ENCODE measurements at regions not wholly inside any gene's neighbourhood (a gene's known extent, or its start where the extent isn't known, plus 50 kb on each side); places are given as distances from the start of the nearest gene placed in this dataset.

- ATAC-seq (no peak), DNase-seq (no peak)
- TF ChIP-seq, protein P1, sequence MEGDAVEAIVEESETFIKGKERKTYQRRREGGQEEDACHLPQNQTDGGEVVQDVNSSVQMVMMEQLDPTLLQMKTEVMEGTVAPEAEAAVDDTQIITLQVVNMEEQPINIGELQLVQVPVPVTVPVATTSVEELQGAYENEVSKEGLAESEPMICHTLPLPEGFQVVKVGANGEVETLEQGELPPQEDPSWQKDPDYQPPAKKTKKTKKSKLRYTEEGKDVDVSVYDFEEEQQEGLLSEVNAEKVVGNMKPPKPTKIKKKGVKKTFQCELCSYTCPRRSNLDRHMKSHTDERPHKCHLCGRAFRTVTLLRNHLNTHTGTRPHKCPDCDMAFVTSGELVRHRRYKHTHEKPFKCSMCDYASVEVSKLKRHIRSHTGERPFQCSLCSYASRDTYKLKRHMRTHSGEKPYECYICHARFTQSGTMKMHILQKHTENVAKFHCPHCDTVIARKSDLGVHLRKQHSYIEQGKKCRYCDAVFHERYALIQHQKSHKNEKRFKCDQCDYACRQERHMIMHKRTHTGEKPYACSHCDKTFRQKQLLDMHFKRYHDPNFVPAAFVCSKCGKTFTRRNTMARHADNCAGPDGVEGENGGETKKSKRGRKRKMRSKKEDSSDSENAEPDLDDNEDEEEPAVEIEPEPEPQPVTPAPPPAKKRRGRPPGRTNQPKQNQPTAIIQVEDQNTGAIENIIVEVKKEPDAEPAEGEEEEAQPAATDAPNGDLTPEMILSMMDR (IDR thresholded peaks at IDR 0.05 in 4 of 5, conservative IDR thresholded peaks at IDR 0.05 in 1 of 5): no peak
- TF ChIP-seq POLR2A (IDR thresholded peaks at IDR 0.05): no peak
- no peak overlapping the region for H3K27ac ChIP-seq
- in situ Hi-C loops (cut with MboI; ENCODE audit: low sequenced_read_pairs in 4 of 4) (no loop called here), intact Hi-C loops (cut with DNase I; ENCODE audit: low total_unique reads) (loop anchor here (1.0 kb wide), 1 partner anchor 8 kb away; no protein-coding TSS in a partner anchor)
- H3K9me3 ChIP-seq: no peaks in the 10 kb centered on the region
- no peak overlapping the region for H3K4me3 ChIP-seq
- H3K36me3 ChIP-seq: no peaks in the 10 kb centered on the region
- H3K4me1 ChIP-seq: no peaks in the 10 kb centered on the region
- no peaks in the 10 kb centered on the region for H3K27me3 ChIP-seq
These were observed 1590.6 kb upstream of the DDX18 start for GRCh38 chr2:116223912-116224311.

DNA sequence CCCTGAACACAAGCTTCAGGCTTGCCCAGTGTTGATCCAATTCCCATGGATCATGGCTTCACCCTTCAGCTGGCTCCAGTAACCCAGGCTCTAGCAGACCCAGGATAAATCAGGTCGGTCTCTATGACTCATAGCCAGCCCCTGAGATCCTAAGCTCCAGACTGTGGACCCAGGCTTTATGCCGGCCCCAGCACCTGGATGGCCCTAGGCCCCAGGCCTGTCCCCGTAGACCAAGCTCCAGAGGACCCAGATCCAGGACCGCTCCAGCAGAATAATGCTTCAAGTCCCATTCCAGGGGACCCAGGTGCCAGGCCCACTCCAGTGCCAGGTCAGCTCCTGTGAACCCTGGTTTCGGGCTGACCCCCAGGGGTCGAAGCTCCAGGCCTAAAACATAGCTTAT lies 1589.9 kb upstream of the DDX18 start:
- no peak overlapping the region for H3K4me3 ChIP-seq
- ATAC-seq (no peak), DNase-seq (no peak)
- intact Hi-C loops (cut with DNase I; ENCODE audit: low total_unique reads) (loop anchor here (1.0 kb wide), 1 partner anchor 8 kb away; no protein-coding TSS in a partner anchor), in situ Hi-C loops (cut with MboI; ENCODE audit: low sequenced_read_pairs in 4 of 4) (no loop called here)
- TF ChIP-seq, protein P1 (IDR thresholded peaks at IDR 0.05 in 4 of 5, conservative IDR thresholded peaks at IDR 0.05 in 1 of 5): no peak
- TF ChIP-seq POLR2A (IDR thresholded peaks at IDR 0.05): no peak
- H3K36me3 ChIP-seq: no peaks in the 10 kb centered on the region
- H3K9me3 ChIP-seq: no peaks in the 10 kb centered on the region
- H3K27me3 ChIP-seq: no peaks in the 10 kb centered on the region
- H3K4me1 ChIP-seq: no peaks in the 10 kb centered on the region
- H3K27ac ChIP-seq: no peak overlapping the region

DNA sequence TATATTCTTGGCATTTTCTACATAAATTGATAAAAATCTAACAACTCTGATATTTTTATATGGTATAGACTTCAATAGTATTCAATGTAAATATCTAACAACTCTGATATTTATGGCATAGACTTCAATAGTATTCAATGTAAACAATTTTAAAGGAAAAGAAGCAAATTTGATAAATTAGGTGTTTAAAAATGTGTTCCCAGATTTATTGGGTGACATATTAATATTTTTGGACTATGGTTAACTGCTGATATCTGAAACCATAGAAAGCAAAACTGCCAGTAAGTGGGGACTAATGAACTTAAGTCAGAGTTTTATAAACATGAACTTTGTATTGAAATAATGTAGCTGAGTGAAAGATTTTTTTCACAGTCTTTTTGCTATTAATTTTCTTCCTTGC lies 1576.0 kb upstream of the DDX18 start:
- TF ChIP-seq POLR2A (IDR thresholded peaks at IDR 0.05): no peak
- TF ChIP-seq, protein P1 (IDR thresholded peaks at IDR 0.05 in 4 of 5, conservative IDR thresholded peaks at IDR 0.05 in 1 of 5): no peak
- intact Hi-C loops (cut with DNase I; ENCODE audit: low total_unique reads): no loop called here
- no peak for DNase-seq
- ATAC-seq: no peak
- in situ Hi-C loops (cut with MboI; ENCODE audit: low sequenced_read_pairs in 4 of 4): no loop called here
- Histone ChIP-seq H3K27ac (no peak overlapping the region), H3K4me3 (no peak overlapping the region), H3K9me3 (no peaks in the 10 kb centered on the region), H3K36me3 (no peaks in the 10 kb centered on the region), H3K27me3 (no peaks in the 10 kb centered on the region), H3K4me1 (no peaks in the 10 kb centered on the region)

DNA sequence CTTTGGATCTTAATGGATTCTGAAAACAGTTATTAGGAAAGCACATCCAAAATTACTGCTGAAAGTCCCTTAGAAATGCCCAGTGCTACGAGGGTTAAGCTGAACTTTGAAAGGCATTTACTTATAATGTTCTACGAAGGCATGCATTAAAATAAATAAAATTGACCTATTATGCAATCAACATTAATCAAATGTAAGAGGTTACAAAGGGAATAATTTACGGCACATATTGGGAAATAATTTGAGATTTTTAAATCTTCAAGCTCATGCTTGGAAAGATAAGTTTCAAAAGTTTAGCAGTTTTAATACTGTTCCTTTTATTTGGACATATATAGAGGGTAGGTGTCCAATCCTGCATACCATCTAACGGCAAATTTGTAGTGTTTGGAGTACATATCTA lies 1564.1 kb upstream of the DDX18 start:
- Histone ChIP-seq H3K27ac (no peak overlapping the region), H3K4me1 (no peaks in the 10 kb centered on the region), H3K27me3 (no peaks in the 10 kb centered on the region), H3K9me3 (no peaks in the 10 kb centered on the region), H3K36me3 (no peaks in the 10 kb centered on the region), H3K4me3 (no peak overlapping the region)
- in situ Hi-C loops (cut with MboI; ENCODE audit: low sequenced_read_pairs in 4 of 4) (no loop called here), intact Hi-C loops (cut with DNase I; ENCODE audit: low total_unique reads) (no loop called here)
- TF ChIP-seq, protein P1 (IDR thresholded peaks at IDR 0.05 in 4 of 5, conservative IDR thresholded peaks at IDR 0.05 in 1 of 5): no peak
- TF ChIP-seq POLR2A (IDR thresholded peaks at IDR 0.05): no peak
- ATAC-seq (no peak), DNase-seq (no peak)

DNA sequence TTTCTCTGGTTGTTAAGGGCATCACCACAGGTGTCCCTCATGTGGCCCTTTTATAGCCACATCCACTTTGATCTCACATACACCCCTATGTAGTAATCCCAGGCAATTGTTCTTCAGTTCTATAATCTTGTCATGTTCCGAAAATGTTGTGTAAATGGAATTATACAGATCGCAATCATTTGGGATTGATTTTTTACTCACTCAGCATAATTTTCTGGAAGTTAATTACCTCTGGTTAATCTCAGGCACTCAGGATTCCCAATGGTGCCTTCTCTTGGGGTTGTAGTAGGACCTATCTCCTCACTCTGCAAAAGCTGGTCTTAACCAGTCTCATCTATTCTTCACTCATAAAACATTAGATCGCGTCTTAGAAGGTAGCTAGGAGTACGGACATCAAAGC lies 1549.6 kb upstream of the DDX18 start:
- H3K4me3 ChIP-seq: no peak overlapping the region
- in situ Hi-C loops (cut with MboI; ENCODE audit: low sequenced_read_pairs in 4 of 4) (no loop called here), intact Hi-C loops (cut with DNase I; ENCODE audit: low total_unique reads) (no loop called here)
- TF ChIP-seq, protein P1 (IDR thresholded peaks at IDR 0.05 in 4 of 5, conservative IDR thresholded peaks at IDR 0.05 in 1 of 5): no peak
- TF ChIP-seq POLR2A (IDR thresholded peaks at IDR 0.05): no peak
- no peaks in the 10 kb centered on the region for H3K9me3 ChIP-seq
- no peaks in the 10 kb centered on the region for H3K4me1 ChIP-seq
- DNase-seq: no peak
- no peak for ATAC-seq
- H3K27me3 ChIP-seq: no peaks in the 10 kb centered on the region
- H3K36me3 ChIP-seq: no peaks in the 10 kb centered on the region
- no peak overlapping the region for H3K27ac ChIP-seq
